IPS-18c (cell line): ENCODE measurements at regions not wholly inside any gene's neighbourhood (a gene's known extent, or its start where the extent isn't known, plus 50 kb on each side); places are given as distances from the start of the nearest gene placed in this dataset.

Experiments
- H3K4me3 ChIP-seq: 2 replicates; pipeline ENCODE4 v1.7.0; 2013; ENCODE audit warnings: low read depth, mild to moderate bottlenecking, low read length, moderate library complexity; ENCODE audit not compliant: insufficient read depth
- H3K9me3 ChIP-seq: one replicate; pipeline ENCODE4 v1.6.1; 2013; ENCODE audit warnings: mild to moderate bottlenecking, low read length, moderate library complexity; ENCODE audit not compliant: control insufficient read depth, insufficient read depth

- Histone ChIP-seq H3K9me3 (no peaks in the 10 kb centered on the region), H3K4me3 (no peak overlapping the region)
These were observed 309.9 kb downstream of the DHX15 start for GRCh38 chr4:24274381-24274941.

GRCh38 chr4:24273136-24273535, 311.2 kb downstream of the DHX15 start:
- Histone ChIP-seq H3K9me3 (no peaks in the 10 kb centered on the region), H3K4me3 (no peak overlapping the region)

GRCh38 chr4:24266951-24267722, 317.2 kb downstream of the DHX15 start:
- Histone ChIP-seq H3K4me3 (no peak overlapping the region), H3K9me3 (no peaks in the 10 kb centered on the region)

- H3K4me3 ChIP-seq = no peak overlapping the region
These were observed 318.4 kb downstream of the DHX15 start for GRCh38 chr4:24265989-24266388.

GRCh38 chr4:24262616-24263015, 321.7 kb downstream of the DHX15 start:
- Histone ChIP-seq H3K9me3 (no peaks in the 10 kb centered on the region), H3K4me3 (no peak overlapping the region)

More at GRCh38 chr4:24265989-24266388, 318.4 kb downstream of the DHX15 start:
- no peaks in the 10 kb centered on the region for H3K9me3 ChIP-seq

GRCh38 chr4:24262084-24262483, 322.3 kb downstream of the DHX15 start:
- H3K9me3 ChIP-seq = no peaks in the 10 kb centered on the region

GRCh38 chr4:24260923-24261564, 323.3 kb downstream of the DHX15 start:
- no peaks in the 10 kb centered on the region for H3K9me3 ChIP-seq

More at GRCh38 chr4:24262084-24262483, 322.3 kb downstream of the DHX15 start:
- H3K4me3 ChIP-seq = no peak overlapping the region

GRCh38 chr4:24260133-24260715, 324.1 kb downstream of the DHX15 start:
- H3K4me3 ChIP-seq = no peak overlapping the region

More at GRCh38 chr4:24260923-24261564, 323.3 kb downstream of the DHX15 start:
- no peak overlapping the region for H3K4me3 ChIP-seq

GRCh38 chr4:24256547-24256946, 327.8 kb downstream of the DHX15 start:
- Histone ChIP-seq H3K9me3 (no peaks in the 10 kb centered on the region), H3K4me3 (no peak overlapping the region)

More at GRCh38 chr4:24260133-24260715, 324.1 kb downstream of the DHX15 start:
- no peaks in the 10 kb centered on the region for H3K9me3 ChIP-seq

- no peaks in the 10 kb centered on the region for H3K9me3 ChIP-seq
- no peak overlapping the region for H3K4me3 ChIP-seq
These were observed 328.3 kb downstream of the DHX15 start for GRCh38 chr4:24256066-24256465.

GRCh38 chr4:24252121-24252520, 332.2 kb downstream of the DHX15 start:
- Histone ChIP-seq H3K4me3 (no peak overlapping the region), H3K9me3 (no peaks in the 10 kb centered on the region)

- Histone ChIP-seq H3K9me3 (no peaks in the 10 kb centered on the region), H3K4me3 (no peak overlapping the region)
These were observed 332.8 kb downstream of the DHX15 start for GRCh38 chr4:24251589-24251988.

- H3K4me3 ChIP-seq = no peak overlapping the region
- no peaks in the 10 kb centered on the region for H3K9me3 ChIP-seq
These were observed 334.4 kb downstream of the DHX15 start for GRCh38 chr4:24249972-24250371.

GRCh38 chr4:24248674-24249630, 335.4 kb downstream of the DHX15 start:
- Histone ChIP-seq H3K4me3 (no peak overlapping the region), H3K9me3 (no peaks in the 10 kb centered on the region)

GRCh38 chr4:24245491-24245820, 338.9 kb downstream of the DHX15 start:
- no peak overlapping the region for H3K4me3 ChIP-seq
- H3K9me3 ChIP-seq = no peaks in the 10 kb centered on the region

- no peaks in the 10 kb centered on the region for H3K9me3 ChIP-seq
- no peak overlapping the region for H3K4me3 ChIP-seq
These were observed 339.5 kb downstream of the DHX15 start for GRCh38 chr4:24244663-24245490.
